ENCODE measurements at regions not wholly inside any gene's neighbourhood (a gene's known extent, or its start where the extent isn't known, plus 50 kb on each side); places are given as distances from the start of the nearest gene placed in this dataset.

GRCh38 chr13:47678201-47678968 lies 322.7 kb downstream of the SUCLA2 start:
- TF ChIP-seq CTCF (IDR thresholded peaks at IDR 0.05) (no peak), POLR2A (IDR thresholded peaks at IDR 0.05) (no peak)

All from heart left ventricle (tissue), 13 donors.